ENCODE measurements at regions not wholly inside any gene's neighbourhood (a gene's known extent, or its start where the extent isn't known, plus 50 kb on each side); places are given as distances from the start of the nearest gene placed in this dataset.

GRCh38 chr16:50899951-50900350, 158.1 kb downstream of the CYLD start:
- TF ChIP-seq POLR2A (IDR thresholded peaks at IDR 0.05) (no peak), CTCF (IDR thresholded peaks at IDR 0.05) (no peak)
